ENCODE measurements at regions not wholly inside any gene's neighbourhood (a gene's known extent, or its start where the extent isn't known, plus 50 kb on each side); places are given as distances from the start of the nearest gene placed in this dataset.

GRCh38 chr11:134815404-134815803 lies 403.4 kb upstream of the B3GAT1 start:
- H3K4me3 ChIP-seq (ENCODE audit: low read depth in 1 of 5, low read length in 5 of 5), result no peak overlapping the region

GRCh38 chr11:134807997-134808396 lies 396.0 kb upstream of the B3GAT1 start:
- H3K36me3 ChIP-seq (ENCODE audit: control insufficient read depth in 5 of 5, insufficient read depth in 5 of 5, low read length in 5 of 5), result no peaks in the 10 kb centered on the region
- H3K27ac ChIP-seq (ENCODE audit: low read depth, low read length), result no peak overlapping the region
- H3K4me1 ChIP-seq (ENCODE audit: control insufficient read depth in 5 of 5, insufficient read depth in 5 of 5, low read length in 5 of 5), result no peaks in the 10 kb centered on the region
- peaks cover 0 to 5% (median 3%) of the 10 kb centered on the region in 5 donors for H3K27me3 ChIP-seq (ENCODE audit: control insufficient read depth in 5 of 5, insufficient read depth in 4 of 5, low read length in 5 of 5)
- H3K9me3 ChIP-seq (ENCODE audit: control insufficient read depth in 5 of 5, low read length in 5 of 5), result no peaks in the 10 kb centered on the region
- H3K9ac ChIP-seq (ENCODE audit: low read length in 5 of 5), result no peak overlapping the region
- no peak overlapping the region for H3K4me3 ChIP-seq (ENCODE audit: low read depth in 1 of 5, low read length in 5 of 5)

More at GRCh38 chr11:134815404-134815803, 403.4 kb upstream of the B3GAT1 start:
- no peaks in the 10 kb centered on the region for H3K36me3 ChIP-seq (ENCODE audit: control insufficient read depth in 5 of 5, insufficient read depth in 5 of 5, low read length in 5 of 5)
- H3K27me3 ChIP-seq (ENCODE audit: control insufficient read depth in 5 of 5, insufficient read depth in 4 of 5, low read length in 5 of 5), result no peaks in the 10 kb centered on the region
- no peak overlapping the region for H3K9ac ChIP-seq (ENCODE audit: low read length in 5 of 5)
- no peak overlapping the region for H3K27ac ChIP-seq (ENCODE audit: low read depth, low read length)
- H3K9me3 ChIP-seq (ENCODE audit: control insufficient read depth in 5 of 5, low read length in 5 of 5), result no peaks in the 10 kb centered on the region
- H3K4me1 ChIP-seq (ENCODE audit: control insufficient read depth in 5 of 5, insufficient read depth in 5 of 5, low read length in 5 of 5), result peaks cover 0 to 5% (median 0%) of the 10 kb centered on the region in 5 donors

GRCh38 chr11:134802598-134802997 lies 390.6 kb upstream of the B3GAT1 start:
- Histone ChIP-seq H3K4me1 (ENCODE audit: control insufficient read depth in 5 of 5, insufficient read depth in 5 of 5, low read length in 5 of 5) (peaks cover 0 to 6% (median 0%) of the 10 kb centered on the region in 5 donors), H3K27ac (ENCODE audit: low read depth, low read length) (no peak overlapping the region), H3K36me3 (ENCODE audit: control insufficient read depth in 5 of 5, insufficient read depth in 5 of 5, low read length in 5 of 5) (no peaks in the 10 kb centered on the region), H3K9ac (ENCODE audit: low read length in 5 of 5) (no peak overlapping the region), H3K27me3 (ENCODE audit: control insufficient read depth in 5 of 5, insufficient read depth in 4 of 5, low read length in 5 of 5) (peaks cover 8 to 29% (median 15%) of the 10 kb centered on the region in 5 donors), H3K9me3 (ENCODE audit: control insufficient read depth in 5 of 5, low read length in 5 of 5) (peaks cover 0 to 2% (median 0%) of the 10 kb centered on the region in 5 donors), H3K4me3 (ENCODE audit: low read depth in 1 of 5, low read length in 5 of 5) (no peak overlapping the region)

GRCh38 chr11:134802116-134802515 lies 390.1 kb upstream of the B3GAT1 start:
- Histone ChIP-seq H3K27me3 (ENCODE audit: control insufficient read depth in 5 of 5, insufficient read depth in 4 of 5, low read length in 5 of 5) (peaks cover 8 to 29% (median 15%) of the 10 kb centered on the region in 5 donors), H3K4me3 (ENCODE audit: low read depth in 1 of 5, low read length in 5 of 5) (no peak overlapping the region), H3K4me1 (ENCODE audit: control insufficient read depth in 5 of 5, insufficient read depth in 5 of 5, low read length in 5 of 5) (peaks cover 0 to 6% (median 0%) of the 10 kb centered on the region in 5 donors)

GRCh38 chr11:134801570-134801969 lies 389.5 kb upstream of the B3GAT1 start:
- no peak overlapping the region for H3K27ac ChIP-seq (ENCODE audit: low read depth, low read length)
- no peak overlapping the region for H3K4me3 ChIP-seq (ENCODE audit: low read depth in 1 of 5, low read length in 5 of 5)
- H3K27me3 ChIP-seq (ENCODE audit: control insufficient read depth in 5 of 5, insufficient read depth in 4 of 5, low read length in 5 of 5), result peaks cover 8 to 29% (median 17%) of the 10 kb centered on the region in 5 donors
- H3K36me3 ChIP-seq (ENCODE audit: control insufficient read depth in 5 of 5, insufficient read depth in 5 of 5, low read length in 5 of 5), result no peaks in the 10 kb centered on the region
- peaks cover 0 to 6% (median 0%) of the 10 kb centered on the region in 5 donors for H3K4me1 ChIP-seq (ENCODE audit: control insufficient read depth in 5 of 5, insufficient read depth in 5 of 5, low read length in 5 of 5)
- H3K9ac ChIP-seq (ENCODE audit: low read length in 5 of 5), result no peak overlapping the region
- peaks cover 0 to 2% (median 0%) of the 10 kb centered on the region in 5 donors for H3K9me3 ChIP-seq (ENCODE audit: control insufficient read depth in 5 of 5, low read length in 5 of 5)

More at GRCh38 chr11:134802116-134802515, 390.1 kb upstream of the B3GAT1 start:
- no peak overlapping the region for H3K27ac ChIP-seq (ENCODE audit: low read depth, low read length)
- H3K36me3 ChIP-seq (ENCODE audit: control insufficient read depth in 5 of 5, insufficient read depth in 5 of 5, low read length in 5 of 5), result no peaks in the 10 kb centered on the region
- H3K9me3 ChIP-seq (ENCODE audit: control insufficient read depth in 5 of 5, low read length in 5 of 5), result peaks cover 0 to 2% (median 0%) of the 10 kb centered on the region in 5 donors
- H3K9ac ChIP-seq (ENCODE audit: low read length in 5 of 5), result no peak overlapping the region

- peaks cover 0 to 6% (median 0%) of the 10 kb centered on the region in 5 donors for H3K4me1 ChIP-seq (ENCODE audit: control insufficient read depth in 5 of 5, insufficient read depth in 5 of 5, low read length in 5 of 5)
- H3K9me3 ChIP-seq (ENCODE audit: control insufficient read depth in 5 of 5, low read length in 5 of 5), result peaks cover 0 to 2% (median 0%) of the 10 kb centered on the region in 5 donors
- no peak overlapping the region for H3K4me3 ChIP-seq (ENCODE audit: low read depth in 1 of 5, low read length in 5 of 5)
- no peak overlapping the region for H3K27ac ChIP-seq (ENCODE audit: low read depth, low read length)
- no peaks in the 10 kb centered on the region for H3K36me3 ChIP-seq (ENCODE audit: control insufficient read depth in 5 of 5, insufficient read depth in 5 of 5, low read length in 5 of 5)
- H3K9ac ChIP-seq (ENCODE audit: low read length in 5 of 5), result no peak overlapping the region
- H3K27me3 ChIP-seq (ENCODE audit: control insufficient read depth in 5 of 5, insufficient read depth in 4 of 5, low read length in 5 of 5), result peaks cover 8 to 27% (median 17%) of the 10 kb centered on the region in 5 donors
These were observed 388.8 kb upstream of the B3GAT1 start for GRCh38 chr11:134800826-134801225.

- H3K4me1 ChIP-seq (ENCODE audit: control insufficient read depth in 5 of 5, insufficient read depth in 5 of 5, low read length in 5 of 5), result peaks cover 0 to 6% (median 0%) of the 10 kb centered on the region in 5 donors
- H3K27me3 ChIP-seq (ENCODE audit: control insufficient read depth in 5 of 5, insufficient read depth in 4 of 5, low read length in 5 of 5), result peaks cover 8 to 27% (median 17%) of the 10 kb centered on the region in 5 donors
- H3K36me3 ChIP-seq (ENCODE audit: control insufficient read depth in 5 of 5, insufficient read depth in 5 of 5, low read length in 5 of 5), result no peaks in the 10 kb centered on the region
- no peak overlapping the region for H3K9ac ChIP-seq (ENCODE audit: low read length in 5 of 5)
- no peak overlapping the region for H3K4me3 ChIP-seq (ENCODE audit: low read depth in 1 of 5, low read length in 5 of 5)
- H3K27ac ChIP-seq (ENCODE audit: low read depth, low read length), result no peak overlapping the region
- peaks cover 0 to 2% (median 0%) of the 10 kb centered on the region in 5 donors for H3K9me3 ChIP-seq (ENCODE audit: control insufficient read depth in 5 of 5, low read length in 5 of 5)
These were observed 388.1 kb upstream of the B3GAT1 start for GRCh38 chr11:134800130-134800529.

- no peaks in the 10 kb centered on the region for H3K36me3 ChIP-seq (ENCODE audit: control insufficient read depth in 5 of 5, insufficient read depth in 5 of 5, low read length in 5 of 5)
These were observed 387.3 kb upstream of the B3GAT1 start for GRCh38 chr11:134799386-134799785.

GRCh38 chr11:134797411-134798089 lies 385.5 kb upstream of the B3GAT1 start:
- Histone ChIP-seq H3K9ac (ENCODE audit: low read length in 5 of 5) (no peak overlapping the region), H3K9me3 (ENCODE audit: control insufficient read depth in 5 of 5, low read length in 5 of 5) (peaks cover 0 to 2% (median 0%) of the 10 kb centered on the region in 5 donors), H3K4me1 (ENCODE audit: control insufficient read depth in 5 of 5, insufficient read depth in 5 of 5, low read length in 5 of 5) (peaks cover 0 to 6% (median 0%) of the 10 kb centered on the region in 5 donors), H3K36me3 (ENCODE audit: control insufficient read depth in 5 of 5, insufficient read depth in 5 of 5, low read length in 5 of 5) (no peaks in the 10 kb centered on the region), H3K27ac (ENCODE audit: low read depth, low read length) (no peak overlapping the region), H3K27me3 (ENCODE audit: control insufficient read depth in 5 of 5, insufficient read depth in 4 of 5, low read length in 5 of 5) (peaks cover 8 to 27% (median 17%) of the 10 kb centered on the region in 5 donors), H3K4me3 (ENCODE audit: low read depth in 1 of 5, low read length in 5 of 5) (no peak overlapping the region)

More at GRCh38 chr11:134799386-134799785, 387.3 kb upstream of the B3GAT1 start:
- no peak overlapping the region for H3K27ac ChIP-seq (ENCODE audit: low read depth, low read length)
- no peak overlapping the region for H3K9ac ChIP-seq (ENCODE audit: low read length in 5 of 5)
- peaks cover 0 to 6% (median 0%) of the 10 kb centered on the region in 5 donors for H3K4me1 ChIP-seq (ENCODE audit: control insufficient read depth in 5 of 5, insufficient read depth in 5 of 5, low read length in 5 of 5)
- H3K9me3 ChIP-seq (ENCODE audit: control insufficient read depth in 5 of 5, low read length in 5 of 5), result peaks cover 0 to 2% (median 0%) of the 10 kb centered on the region in 5 donors
- peaks cover 8 to 28% (median 17%) of the 10 kb centered on the region in 5 donors for H3K27me3 ChIP-seq (ENCODE audit: control insufficient read depth in 5 of 5, insufficient read depth in 4 of 5, low read length in 5 of 5)
- no peak overlapping the region for H3K4me3 ChIP-seq (ENCODE audit: low read depth in 1 of 5, low read length in 5 of 5)

GRCh38 chr11:134795017-134795416 lies 383.0 kb upstream of the B3GAT1 start:
- H3K9me3 ChIP-seq (ENCODE audit: control insufficient read depth in 5 of 5, low read length in 5 of 5), result no peaks in the 10 kb centered on the region
- peaks cover 0 to 9% (median 7%) of the 10 kb centered on the region in 5 donors for H3K27me3 ChIP-seq (ENCODE audit: control insufficient read depth in 5 of 5, insufficient read depth in 4 of 5, low read length in 5 of 5)
- H3K4me3 ChIP-seq (ENCODE audit: low read depth in 1 of 5, low read length in 5 of 5), result no peak overlapping the region
- H3K9ac ChIP-seq (ENCODE audit: low read length in 5 of 5), result no peak overlapping the region
- H3K36me3 ChIP-seq (ENCODE audit: control insufficient read depth in 5 of 5, insufficient read depth in 5 of 5, low read length in 5 of 5), result no peaks in the 10 kb centered on the region
- no peaks in the 10 kb centered on the region for H3K4me1 ChIP-seq (ENCODE audit: control insufficient read depth in 5 of 5, insufficient read depth in 5 of 5, low read length in 5 of 5)
- no peak overlapping the region for H3K27ac ChIP-seq (ENCODE audit: low read depth, low read length)
